ENCODE measurements at regions not wholly inside any gene's neighbourhood (a gene's known extent, or its start where the extent isn't known, plus 50 kb on each side); places are given as distances from the start of the nearest gene placed in this dataset.

DNA sequence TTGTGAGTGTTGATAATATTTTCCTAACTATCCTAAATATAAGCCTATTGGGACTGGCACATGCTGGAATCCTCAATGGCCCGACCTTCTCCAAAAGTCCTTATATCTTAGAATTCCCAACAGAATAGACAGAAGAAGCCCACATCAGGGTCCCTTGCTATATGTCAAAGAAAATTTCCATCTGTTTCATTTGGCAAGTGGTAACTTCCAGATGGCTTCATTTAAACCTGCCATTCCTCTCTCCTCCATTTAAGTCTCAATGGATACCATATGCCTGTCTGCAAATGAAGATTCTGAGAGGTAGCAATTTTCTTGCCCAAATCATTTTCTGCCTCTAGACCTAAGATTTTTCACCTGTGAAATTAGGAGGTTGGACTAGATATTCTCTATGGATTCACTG, 73.1 kb upstream of the KCNA4 start:
- TF ChIP-seq POLR2AphosphoS5 (IDR thresholded peaks at IDR 0.05; ENCODE audit: low read depth) (no peak), CTCF (conservative IDR thresholded peaks at IDR 0.05; ENCODE audit: low read depth in 2 of 2) (no peak), EZH2phosphoT487 (IDR thresholded peaks at IDR 0.05; ENCODE audit: unreplicated experiment) (no peak), STAT1 (IDR thresholded peaks at IDR 0.05; ENCODE audit: unreplicated experiment) (no peak), CREB1 (CRISPR knock-in tag; IDR thresholded peaks at IDR 0.05; ENCODE audit: low read depth) (no peak)

All from GM23338 (cell line).